GM18526 (cell line): ENCODE measurements at regions not wholly inside any gene's neighbourhood (a gene's known extent, or its start where the extent isn't known, plus 50 kb on each side); places are given as distances from the start of the nearest gene placed in this dataset.

Experiments used
- POLR2A ChIP-seq: IDR thresholded peaks from 3 replicates; pipeline ENCODE4 v1.6.1; 2011; ENCODE audit not compliant: insufficient read length; ENCODE audit errors: extremely low read depth

GRCh38 chr14:55884819-55885218 is 233.4 kb upstream of the PELI2 start:
- no peak for TF ChIP-seq POLR2A

DNA sequence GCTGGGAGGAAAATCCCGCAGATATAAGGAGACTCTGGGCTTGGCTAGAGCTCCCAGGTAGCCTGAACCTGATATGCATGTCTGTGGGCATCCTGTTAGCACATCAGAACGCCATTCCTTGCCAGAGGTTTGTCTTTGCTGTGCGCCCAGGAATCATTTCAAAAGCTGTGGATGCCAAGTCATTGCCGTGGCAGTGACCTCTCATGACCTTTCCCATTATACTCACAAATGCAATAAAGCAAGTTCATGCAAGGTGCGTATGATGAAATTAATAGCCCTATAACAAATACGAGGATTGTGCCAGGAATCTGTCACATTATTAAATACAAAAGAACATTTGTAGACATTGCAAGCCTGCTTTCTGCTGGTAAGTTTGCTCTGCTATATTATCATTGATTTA is 229.1 kb upstream of the PELI2 start:
- TF ChIP-seq POLR2A: no peak

GRCh38 chr14:55891692-55892091 is 226.5 kb upstream of the PELI2 start:
- TF ChIP-seq POLR2A: no peak

GRCh38 chr14:55892906-55893305 is 225.3 kb upstream of the PELI2 start:
- no peak for TF ChIP-seq POLR2A

DNA sequence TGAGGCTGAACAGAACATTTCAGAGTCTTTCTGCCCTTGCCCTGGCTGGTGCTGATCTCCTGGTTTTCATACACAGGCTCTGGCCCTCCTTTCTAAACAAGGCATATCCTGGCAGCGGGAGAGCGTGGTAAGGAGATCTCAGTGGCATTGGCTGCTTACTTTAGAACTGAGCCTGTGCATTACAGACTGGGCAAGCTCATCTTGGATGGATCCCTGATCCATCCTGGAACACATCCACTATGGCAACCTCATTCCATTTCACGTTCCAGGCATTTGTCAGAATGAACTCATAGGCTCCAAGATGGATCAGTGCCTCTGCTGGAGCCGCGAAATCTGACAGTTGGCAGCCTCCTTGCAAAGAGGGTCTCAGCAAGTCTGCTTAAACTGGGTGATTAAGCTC is 224.5 kb upstream of the PELI2 start:
- TF ChIP-seq POLR2A: no peak

GRCh38 chr14:55897031-55897430 is 221.2 kb upstream of the PELI2 start:
- no peak for TF ChIP-seq POLR2A

DNA sequence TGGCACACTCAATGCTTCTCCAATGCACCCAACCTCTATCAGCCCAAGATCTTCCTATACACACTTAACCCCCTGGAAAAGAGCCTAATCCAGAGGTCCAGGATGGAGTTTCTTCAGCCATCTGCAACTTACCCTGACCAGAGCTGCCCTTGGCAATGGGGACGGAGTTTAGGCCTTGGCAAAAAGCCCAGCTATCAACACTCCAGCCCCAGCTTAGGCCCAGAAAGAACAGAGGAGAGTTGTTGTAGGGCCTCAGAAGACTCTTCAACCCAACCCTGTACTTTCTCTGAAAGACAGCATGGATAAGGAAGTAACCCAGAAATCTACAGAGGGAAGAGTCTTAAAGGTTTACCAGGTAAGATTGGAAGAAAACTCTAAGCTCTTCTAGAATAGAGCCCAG is 219.3 kb upstream of the PELI2 start:
- TF ChIP-seq POLR2A: no peak

DNA sequence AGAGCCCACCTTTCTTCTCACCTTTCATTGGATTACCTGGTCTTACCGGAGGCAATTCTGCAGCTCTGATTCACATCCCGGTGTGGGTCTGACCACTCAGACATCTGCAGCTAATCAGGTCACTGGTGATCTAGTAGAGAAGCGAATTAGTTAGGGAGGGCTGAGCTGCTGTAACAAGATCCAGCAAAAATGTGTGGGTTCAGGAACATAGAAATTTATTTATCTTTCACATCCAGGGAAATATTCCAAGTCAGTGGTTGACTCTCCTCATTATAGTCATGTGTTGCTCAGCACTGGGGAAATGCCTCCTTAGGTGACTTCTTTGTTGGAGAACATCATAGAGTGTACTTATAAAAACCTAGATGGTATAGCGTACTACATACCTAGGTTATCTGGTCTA is 218.7 kb upstream of the PELI2 start:
- TF ChIP-seq POLR2A: no peak

- TF ChIP-seq POLR2A: no peak
Measured at GRCh38 chr14:55900749-55901148, 217.5 kb upstream of the PELI2 start.

- TF ChIP-seq POLR2A: no peak
Measured at GRCh38 chr14:55901291-55901690, 216.9 kb upstream of the PELI2 start.

DNA sequence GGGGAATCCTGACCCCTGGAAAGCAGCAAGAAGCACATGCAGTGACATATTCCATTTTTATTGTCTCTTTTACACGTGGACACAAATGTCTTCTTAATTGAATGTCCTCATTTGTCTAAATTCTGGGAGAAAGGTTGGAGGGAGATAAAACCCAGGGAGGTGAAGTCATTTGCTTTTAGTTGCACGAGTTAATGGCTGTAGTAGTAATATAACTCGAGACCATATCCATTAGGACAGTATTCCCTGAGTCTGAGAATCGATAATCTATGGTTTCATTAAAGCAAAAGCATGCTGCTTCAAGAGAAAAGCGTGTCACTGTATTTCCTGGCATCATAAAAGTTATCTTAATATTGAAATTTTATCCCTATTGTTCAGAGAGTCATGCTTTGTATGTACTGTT is 216.0 kb upstream of the PELI2 start:
- TF ChIP-seq POLR2A: no peak

DNA sequence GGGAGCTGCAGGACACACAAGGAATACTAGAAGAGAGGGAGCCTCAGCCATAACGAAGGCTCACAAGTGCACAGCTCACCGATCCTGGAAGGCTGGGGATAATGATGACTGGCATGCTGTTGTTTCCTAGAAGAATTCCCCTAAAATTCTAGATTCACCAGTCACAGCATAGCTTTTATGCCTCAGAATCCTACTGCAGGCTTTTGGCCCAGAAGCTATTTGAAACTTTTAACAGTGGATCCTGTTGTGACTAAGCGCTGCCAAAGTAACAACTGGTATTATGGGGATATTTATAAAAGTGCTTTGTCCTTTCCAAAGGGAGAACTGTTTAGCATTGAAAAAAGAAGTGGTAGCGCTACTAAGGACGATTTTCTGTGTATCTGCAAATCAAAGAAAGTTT is 214.1 kb upstream of the PELI2 start:
- no peak for TF ChIP-seq POLR2A

GRCh38 chr14:55908106-55908505 is 210.1 kb upstream of the PELI2 start:
- TF ChIP-seq POLR2A: no peak

DNA sequence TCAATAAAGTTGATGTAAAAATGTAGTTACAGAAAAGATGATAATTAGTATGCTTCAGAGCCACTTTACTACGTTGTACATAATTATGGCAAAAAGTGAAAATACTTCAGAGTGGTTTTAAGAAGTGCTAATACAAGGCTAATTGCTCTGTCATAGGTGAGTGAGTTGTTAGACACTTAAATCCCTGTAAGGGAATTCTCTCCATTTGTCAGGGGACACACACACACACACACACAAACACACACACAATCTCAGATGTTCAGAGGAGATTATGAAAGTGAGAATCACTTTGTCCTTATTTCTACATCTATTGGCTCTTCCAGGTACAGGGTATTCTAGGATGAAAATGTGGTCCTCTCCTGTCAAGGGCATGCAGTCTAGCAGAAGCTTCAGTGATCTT is 208.3 kb upstream of the PELI2 start:
- no peak for TF ChIP-seq POLR2A

DNA sequence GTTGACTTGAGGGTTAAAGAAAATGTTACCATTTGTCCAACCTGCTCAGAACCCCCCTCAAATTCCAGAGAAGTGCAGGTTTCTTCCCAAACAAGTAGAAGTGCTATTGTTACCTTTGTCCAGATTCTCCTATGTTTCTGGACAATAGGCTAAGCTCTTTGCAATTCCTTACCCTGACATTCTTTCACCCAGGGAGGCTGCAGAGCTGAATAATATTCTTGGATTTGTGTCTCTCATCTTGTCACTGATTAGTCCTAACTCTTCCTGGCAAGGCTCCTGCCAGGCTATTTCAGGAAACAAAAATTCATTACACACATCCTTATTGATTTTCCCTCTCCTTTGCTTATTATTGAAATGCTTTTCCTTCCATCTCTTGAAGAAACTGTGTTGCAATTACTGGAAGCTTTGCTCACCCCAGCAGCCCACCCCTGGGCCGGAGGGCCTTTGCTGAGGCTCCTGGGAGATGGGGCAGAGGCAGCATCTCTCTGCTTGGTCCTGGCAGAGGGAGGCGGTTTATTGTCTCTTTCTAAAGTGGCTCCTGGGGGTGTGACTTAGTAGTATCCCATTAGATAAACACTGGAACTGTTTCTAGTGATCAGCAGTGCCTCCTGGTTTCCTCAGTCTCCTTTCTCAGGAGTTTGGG is 207.5 kb upstream of the PELI2 start:
- no peak for TF ChIP-seq POLR2A

DNA sequence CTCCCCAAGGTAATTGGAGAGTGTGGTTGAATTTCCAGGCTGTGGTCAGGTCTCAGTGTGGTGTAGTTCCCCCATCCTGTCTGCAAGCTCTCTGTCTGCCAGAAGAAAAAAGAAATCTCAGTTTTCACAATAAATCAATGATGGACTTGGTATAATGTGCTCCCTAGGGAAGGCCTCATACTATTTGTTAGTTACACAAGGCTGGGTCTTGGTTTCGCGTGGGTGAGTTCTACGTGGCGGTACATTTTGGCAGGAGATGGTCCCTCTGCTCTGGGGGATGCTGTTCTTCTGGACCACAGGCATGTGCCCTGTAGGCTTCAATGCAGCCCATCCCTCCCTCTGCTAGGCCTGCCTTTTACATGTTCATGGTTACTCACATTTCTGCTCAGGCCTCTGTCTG is 206.4 kb upstream of the PELI2 start:
- no peak for TF ChIP-seq POLR2A

- no peak for TF ChIP-seq POLR2A
Measured at GRCh38 chr14:55912344-55912743, 205.9 kb upstream of the PELI2 start.

GRCh38 chr14:55913324-55914025 is 204.7 kb upstream of the PELI2 start:
- TF ChIP-seq POLR2A: no peak

GRCh38 chr14:55914771-55915170 is 203.4 kb upstream of the PELI2 start:
- no peak for TF ChIP-seq POLR2A
